ENCODE measurements at regions not wholly inside any gene's neighbourhood (a gene's known extent, or its start where the extent isn't known, plus 50 kb on each side); places are given as distances from the start of the nearest gene placed in this dataset.

DNA sequence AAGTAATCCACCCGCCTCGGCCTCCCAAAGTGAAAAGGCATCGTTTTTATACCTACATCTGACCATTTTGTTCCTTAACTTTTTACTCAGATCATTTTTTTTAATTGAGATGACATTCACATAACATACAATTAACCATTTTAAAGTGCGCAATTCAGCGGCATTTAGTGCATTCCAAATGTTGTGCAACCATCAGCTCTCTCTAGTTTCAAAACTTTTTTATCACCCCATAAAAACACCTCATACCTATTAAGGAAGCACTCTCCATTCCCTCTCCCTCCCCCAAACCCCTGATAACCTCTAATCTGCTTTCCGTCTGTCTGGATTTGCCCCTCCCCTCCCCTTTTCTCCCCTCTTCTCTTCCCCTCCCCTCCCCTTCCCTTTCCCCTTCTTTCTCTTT, 310.1 kb downstream of the UACA start:
- no peaks in the 10 kb centered on the region for H3K36me3 Mint-ChIP-seq

GRCh38 chr15:70451821-70452653, 311.3 kb downstream of the UACA start:
- TF ChIP-seq, protein P1, sequence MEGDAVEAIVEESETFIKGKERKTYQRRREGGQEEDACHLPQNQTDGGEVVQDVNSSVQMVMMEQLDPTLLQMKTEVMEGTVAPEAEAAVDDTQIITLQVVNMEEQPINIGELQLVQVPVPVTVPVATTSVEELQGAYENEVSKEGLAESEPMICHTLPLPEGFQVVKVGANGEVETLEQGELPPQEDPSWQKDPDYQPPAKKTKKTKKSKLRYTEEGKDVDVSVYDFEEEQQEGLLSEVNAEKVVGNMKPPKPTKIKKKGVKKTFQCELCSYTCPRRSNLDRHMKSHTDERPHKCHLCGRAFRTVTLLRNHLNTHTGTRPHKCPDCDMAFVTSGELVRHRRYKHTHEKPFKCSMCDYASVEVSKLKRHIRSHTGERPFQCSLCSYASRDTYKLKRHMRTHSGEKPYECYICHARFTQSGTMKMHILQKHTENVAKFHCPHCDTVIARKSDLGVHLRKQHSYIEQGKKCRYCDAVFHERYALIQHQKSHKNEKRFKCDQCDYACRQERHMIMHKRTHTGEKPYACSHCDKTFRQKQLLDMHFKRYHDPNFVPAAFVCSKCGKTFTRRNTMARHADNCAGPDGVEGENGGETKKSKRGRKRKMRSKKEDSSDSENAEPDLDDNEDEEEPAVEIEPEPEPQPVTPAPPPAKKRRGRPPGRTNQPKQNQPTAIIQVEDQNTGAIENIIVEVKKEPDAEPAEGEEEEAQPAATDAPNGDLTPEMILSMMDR (conservative IDR thresholded peaks at IDR 0.05): no peak
- no peaks in the 10 kb centered on the region for H3K9me3 Mint-ChIP-seq
- peaks cover 39% of the 10 kb centered on the region for H3K27me3 Mint-ChIP-seq
- H3K27ac Mint-ChIP-seq: no peak overlapping the region
- no peak overlapping the region for H3K4me3 Mint-ChIP-seq
- H3K36me3 Mint-ChIP-seq: no peaks in the 10 kb centered on the region
- no peak for DNase-seq (ENCODE audit: extremely low spot score, unreplicated experiment)
- H3K4me1 Mint-ChIP-seq (ENCODE audit: unreplicated experiment): no peaks in the 10 kb centered on the region

More for the DNA sequence above, 310.1 kb downstream of the UACA start:
- H3K4me1 Mint-ChIP-seq (ENCODE audit: unreplicated experiment): no peaks in the 10 kb centered on the region
- no peak overlapping the region for H3K4me3 Mint-ChIP-seq
- H3K27me3 Mint-ChIP-seq: peaks cover 33% of the 10 kb centered on the region
- no peak for DNase-seq (ENCODE audit: extremely low spot score, unreplicated experiment)
- no peak overlapping the region for H3K27ac Mint-ChIP-seq
- TF ChIP-seq, protein P1 (conservative IDR thresholded peaks at IDR 0.05): no peak
- no peaks in the 10 kb centered on the region for H3K9me3 Mint-ChIP-seq

DNA sequence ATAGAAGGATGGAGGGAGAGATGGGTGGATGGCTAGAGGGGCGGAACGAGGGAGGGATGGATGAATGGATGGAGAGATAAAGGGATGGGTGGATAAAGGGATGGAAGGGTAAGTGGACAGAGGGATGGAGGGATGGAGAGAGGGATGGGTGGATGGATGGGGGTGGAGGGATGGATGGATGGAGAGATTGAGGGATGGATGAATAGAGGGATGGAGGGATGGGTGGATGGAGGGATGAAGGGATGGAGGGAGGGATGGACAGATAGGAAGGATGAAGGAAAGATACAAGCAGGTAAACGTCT, 313.3 kb downstream of the UACA start:
- no peak for DNase-seq (ENCODE audit: extremely low spot score, unreplicated experiment)
- no peak overlapping the region for H3K4me3 Mint-ChIP-seq
- TF ChIP-seq, protein P1 (conservative IDR thresholded peaks at IDR 0.05): no peak

DNA sequence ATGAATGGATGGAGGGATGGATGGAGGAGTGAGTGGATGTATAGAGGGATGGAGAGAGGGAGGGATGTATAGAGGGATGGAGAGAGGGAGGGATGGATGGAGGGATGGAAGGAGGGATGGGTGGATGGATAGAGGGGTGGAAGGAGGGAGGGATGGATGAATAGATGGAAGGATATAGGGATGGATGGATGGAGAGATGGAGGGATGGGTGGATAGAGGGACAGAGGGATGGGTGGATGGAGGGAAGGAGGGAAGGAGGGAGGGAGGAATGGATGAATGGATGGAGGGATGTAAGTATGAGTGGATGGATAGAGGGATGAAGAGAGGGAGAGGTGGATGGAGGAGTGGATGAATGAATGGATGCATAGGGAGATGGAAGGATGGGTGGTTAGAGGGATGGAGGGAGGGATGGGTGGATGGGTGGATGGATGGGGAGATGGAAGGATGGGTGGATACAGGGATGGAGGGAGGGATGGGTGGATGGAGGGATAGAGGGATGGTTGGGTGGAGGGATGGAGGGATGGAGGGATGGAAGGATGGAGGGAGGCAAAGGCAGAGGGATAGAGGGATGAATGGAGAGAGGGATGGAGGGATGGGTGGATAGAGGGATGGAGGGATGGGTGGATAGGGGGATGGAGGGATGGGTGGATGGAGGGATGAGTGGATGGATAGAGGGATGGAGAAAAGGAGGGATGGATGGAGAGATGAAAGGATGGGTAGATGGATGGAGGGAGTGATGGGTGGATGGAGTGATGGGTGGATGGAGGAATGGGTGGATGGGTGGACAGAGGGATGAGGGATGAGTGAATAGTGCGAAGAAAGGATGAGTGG, 313.8 kb downstream of the UACA start:
- TF ChIP-seq, protein P1 (conservative IDR thresholded peaks at IDR 0.05): no peak
- no peak overlapping the region for H3K4me3 Mint-ChIP-seq
- no peak overlapping the region for H3K27ac Mint-ChIP-seq
- peaks cover 48% of the 10 kb centered on the region for H3K27me3 Mint-ChIP-seq
- DNase-seq (ENCODE audit: extremely low spot score, unreplicated experiment): no peak
- no peaks in the 10 kb centered on the region for H3K4me1 Mint-ChIP-seq (ENCODE audit: unreplicated experiment)
- no peaks in the 10 kb centered on the region for H3K36me3 Mint-ChIP-seq
- no peaks in the 10 kb centered on the region for H3K9me3 Mint-ChIP-seq

More for the DNA sequence above, 313.3 kb downstream of the UACA start:
- H3K27me3 Mint-ChIP-seq: peaks cover 45% of the 10 kb centered on the region
- H3K36me3 Mint-ChIP-seq: no peaks in the 10 kb centered on the region
- no peaks in the 10 kb centered on the region for H3K4me1 Mint-ChIP-seq (ENCODE audit: unreplicated experiment)
- H3K9me3 Mint-ChIP-seq: no peaks in the 10 kb centered on the region
- no peak overlapping the region for H3K27ac Mint-ChIP-seq

- Mint-ChIP-seq H3K36me3 (no peaks in the 10 kb centered on the region), H3K4me3 (no peak overlapping the region), H3K27ac (no peak overlapping the region), H3K4me1 (ENCODE audit: unreplicated experiment) (no peaks in the 10 kb centered on the region), H3K27me3 (peaks cover 50% of the 10 kb centered on the region), H3K9me3 (no peaks in the 10 kb centered on the region)
- TF ChIP-seq, protein P1 (conservative IDR thresholded peaks at IDR 0.05): no peak
- no peak for DNase-seq (ENCODE audit: extremely low spot score, unreplicated experiment)
Observed at GRCh38 chr15:70447928-70448698, 315.2 kb downstream of the UACA start.
